ENCODE measurements at regions not wholly inside any gene's neighbourhood (a gene's known extent, or its start where the extent isn't known, plus 50 kb on each side); places are given as distances from the start of the nearest gene placed in this dataset.

- no peak for DNase-seq
Measured at GRCh38 chr6:146887447-146888077, 288.8 kb downstream of the ADGB start.

- DNase-seq: no peak
Measured at GRCh38 chr6:146889303-146889702, 290.5 kb downstream of the ADGB start.

GRCh38 chr6:146890172-146890571, 291.4 kb downstream of the ADGB start:
- no peak for DNase-seq

DNA sequence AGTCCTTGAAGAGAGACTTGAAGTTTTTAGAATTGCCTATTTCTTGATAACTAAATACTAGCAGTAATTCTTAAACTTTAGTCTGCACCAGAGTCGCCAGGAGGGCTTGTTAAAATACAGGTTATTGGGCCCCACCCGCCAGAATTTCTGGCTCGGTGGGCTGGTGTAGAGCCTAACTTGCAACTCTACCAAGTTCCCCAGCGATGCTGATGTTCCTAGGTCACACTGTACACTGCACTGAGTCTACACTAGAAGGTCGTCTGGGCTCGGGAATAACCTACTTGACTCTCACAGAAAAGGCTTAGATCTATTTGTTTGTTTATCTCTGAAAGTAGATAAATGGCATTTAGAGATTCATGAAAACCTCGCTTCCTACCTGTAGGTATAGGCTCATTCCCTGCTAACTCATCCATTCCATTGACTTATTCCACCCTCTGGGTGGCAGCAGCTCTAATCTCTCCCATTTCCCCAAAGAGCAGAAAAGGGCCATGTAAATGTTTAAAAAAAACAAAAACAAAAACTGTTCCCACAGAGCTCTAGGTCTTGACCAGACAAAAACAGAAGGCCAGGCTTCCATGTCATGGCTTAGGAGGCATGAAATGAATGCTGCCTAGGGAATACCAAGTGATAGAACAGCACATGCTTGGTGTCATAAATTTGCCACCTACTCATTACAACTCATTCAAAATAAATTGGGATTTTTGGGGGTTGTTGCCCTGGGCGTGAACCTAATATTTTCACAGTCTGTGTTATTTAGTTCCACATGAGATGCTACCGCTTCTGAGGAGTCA, 292.1 kb downstream of the ADGB start:
- DNase-seq: no peak

- DNase-seq: no peak
Measured at GRCh38 chr6:146891615-146892265, 293.0 kb downstream of the ADGB start.

- DNase-seq: no peak
Measured at GRCh38 chr6:146892283-146892612, 293.5 kb downstream of the ADGB start.

DNA sequence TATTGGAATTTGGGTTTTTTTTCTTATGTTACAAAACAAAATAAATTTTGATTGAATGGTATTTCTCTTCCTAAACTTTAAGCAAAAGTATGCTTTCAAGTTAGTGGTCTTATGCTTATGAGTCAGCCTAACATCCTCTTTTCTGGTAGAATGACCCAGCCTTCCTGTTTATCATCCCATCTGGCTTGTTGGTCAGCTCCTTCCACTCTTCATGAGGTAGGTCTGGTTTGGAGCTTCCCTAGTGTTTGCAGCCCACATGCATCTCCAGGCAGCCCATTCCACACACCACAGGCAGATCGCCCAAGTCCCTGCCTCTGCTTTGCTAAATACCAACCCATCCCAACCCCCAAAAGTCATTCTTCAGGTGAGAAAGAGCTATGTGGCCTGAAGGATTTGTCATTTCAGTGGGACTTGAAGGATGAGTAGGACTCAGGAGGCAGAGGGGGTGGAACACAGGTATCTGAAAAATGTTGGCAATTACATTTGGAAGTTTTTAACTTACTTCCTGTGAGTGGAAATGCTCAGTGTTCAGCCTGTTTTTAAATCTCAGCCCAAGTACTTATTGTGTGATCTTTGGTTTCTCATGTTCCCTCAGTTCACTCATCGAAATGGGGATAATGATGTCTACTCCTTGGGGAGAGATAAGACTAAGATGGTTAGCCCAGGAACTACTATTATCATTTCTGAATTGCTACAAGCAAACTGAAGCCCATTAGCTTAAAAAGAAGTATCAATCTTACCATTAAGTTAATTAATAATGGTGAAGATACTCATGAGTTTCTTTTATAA, 294.0 kb downstream of the ADGB start:
- DNase-seq: no peak

- DNase-seq: no peak
Measured at GRCh38 chr6:146893690-146894089, 294.9 kb downstream of the ADGB start.

DNA sequence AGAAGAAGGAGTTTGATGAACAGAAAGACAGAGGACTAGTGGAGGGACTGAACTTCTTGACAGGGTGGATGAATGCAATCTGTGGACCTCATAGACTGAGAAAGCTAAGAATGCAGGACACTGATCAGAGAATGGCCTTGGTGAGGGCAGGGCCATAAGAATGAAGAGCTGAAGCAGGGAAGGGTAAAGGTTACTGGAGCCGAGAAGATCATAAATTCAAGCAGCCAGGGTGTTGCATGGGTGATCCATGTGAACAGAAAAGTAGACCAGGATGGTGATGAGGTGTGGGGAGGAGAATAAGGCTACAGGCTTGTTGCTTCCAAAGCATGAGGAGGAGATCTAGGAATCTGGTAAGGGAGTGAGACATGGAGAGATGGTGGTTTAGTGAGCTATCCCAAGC, 295.9 kb downstream of the ADGB start:
- DNase-seq: no peak

DNA sequence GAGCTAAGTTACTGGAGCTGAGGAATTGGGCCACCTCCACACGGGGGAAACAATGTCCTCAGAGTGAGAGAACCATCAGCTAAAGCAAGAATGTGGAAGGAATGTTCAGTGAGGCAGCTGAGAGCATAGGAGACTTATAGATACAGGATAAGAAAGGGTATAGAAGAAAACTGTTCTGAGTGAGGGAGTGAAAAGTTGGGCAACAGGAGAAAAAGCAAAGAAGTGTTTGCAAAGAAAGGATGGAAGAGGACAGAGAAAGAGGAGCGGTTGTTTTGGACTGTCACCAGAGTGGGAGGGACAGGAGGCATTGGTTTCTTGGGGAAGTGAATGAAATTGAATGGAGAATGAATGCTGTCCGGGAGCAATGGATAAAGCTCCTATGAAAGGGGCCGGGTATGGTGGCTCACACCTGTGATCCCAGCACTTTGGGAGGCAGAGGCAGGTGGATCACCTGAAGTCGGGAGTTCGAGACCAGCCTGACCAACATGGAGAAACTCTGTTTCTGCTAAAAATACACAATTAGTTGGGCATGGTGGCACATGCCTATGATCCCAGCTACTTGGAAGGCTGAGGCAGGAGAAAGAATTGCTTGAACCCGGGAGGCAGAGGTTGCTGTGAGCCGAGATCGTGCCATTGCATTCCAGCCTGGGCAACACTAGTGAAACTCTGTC, 296.5 kb downstream of the ADGB start:
- no peak for DNase-seq

GRCh38 chr6:146895772-146896061, 296.9 kb downstream of the ADGB start:
- DNase-seq: no peak

GRCh38 chr6:146896062-146896813, 297.5 kb downstream of the ADGB start:
- DNase-seq: no peak

DNA sequence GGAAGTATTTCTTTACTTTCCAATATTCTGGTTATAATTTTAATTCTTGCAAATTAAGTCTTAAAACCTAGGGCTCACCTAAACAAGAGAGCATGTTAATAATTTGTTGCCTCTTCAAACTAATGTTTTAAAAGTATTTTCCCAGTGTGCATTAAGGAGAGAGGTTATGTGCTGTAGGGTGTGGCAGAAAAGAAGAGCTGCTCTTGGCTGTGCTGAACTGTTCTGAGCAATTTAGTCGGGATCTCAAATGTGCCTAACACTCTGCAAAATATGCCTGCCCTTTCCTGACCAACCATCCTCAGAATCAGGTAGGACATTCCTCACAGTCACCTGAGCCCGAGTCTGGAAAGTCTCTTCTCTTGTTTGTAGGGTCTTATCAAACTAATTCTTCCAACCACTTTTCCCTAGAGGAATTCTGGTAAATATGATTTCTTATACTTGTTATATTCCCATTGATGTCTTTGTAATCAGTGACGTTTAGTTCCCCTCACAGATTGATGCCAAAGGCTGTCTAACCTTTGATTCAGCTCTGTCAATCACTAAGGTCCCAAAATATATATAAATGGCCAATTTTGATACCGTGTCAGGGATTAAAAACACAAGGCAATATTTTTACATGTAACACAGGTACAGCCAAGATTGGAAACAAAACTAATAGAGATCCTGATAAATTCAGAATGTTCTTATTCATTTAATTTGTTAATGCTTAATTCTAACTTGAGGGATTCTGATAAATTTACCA, 298.4 kb downstream of the ADGB start:
- no peak for DNase-seq

GRCh38 chr6:146898069-146898887, 299.5 kb downstream of the ADGB start:
- DNase-seq: no peak

DNA sequence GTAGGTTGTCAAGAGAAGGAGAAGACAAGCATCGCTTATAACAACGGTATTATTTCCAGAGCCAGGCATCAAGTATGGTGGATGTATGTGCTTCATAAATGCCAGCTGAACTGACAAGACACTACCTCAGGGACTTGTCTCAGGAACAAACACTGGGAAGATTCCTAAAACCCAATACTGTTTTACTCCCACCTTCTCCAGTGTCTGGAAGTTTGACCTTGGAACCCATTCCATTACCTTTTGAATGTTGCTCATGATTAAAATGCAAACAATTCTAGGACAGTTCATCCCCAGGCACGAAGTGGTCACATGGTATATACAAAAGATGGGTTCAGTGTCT, 300.1 kb downstream of the ADGB start:
- DNase-seq: no peak

DNA sequence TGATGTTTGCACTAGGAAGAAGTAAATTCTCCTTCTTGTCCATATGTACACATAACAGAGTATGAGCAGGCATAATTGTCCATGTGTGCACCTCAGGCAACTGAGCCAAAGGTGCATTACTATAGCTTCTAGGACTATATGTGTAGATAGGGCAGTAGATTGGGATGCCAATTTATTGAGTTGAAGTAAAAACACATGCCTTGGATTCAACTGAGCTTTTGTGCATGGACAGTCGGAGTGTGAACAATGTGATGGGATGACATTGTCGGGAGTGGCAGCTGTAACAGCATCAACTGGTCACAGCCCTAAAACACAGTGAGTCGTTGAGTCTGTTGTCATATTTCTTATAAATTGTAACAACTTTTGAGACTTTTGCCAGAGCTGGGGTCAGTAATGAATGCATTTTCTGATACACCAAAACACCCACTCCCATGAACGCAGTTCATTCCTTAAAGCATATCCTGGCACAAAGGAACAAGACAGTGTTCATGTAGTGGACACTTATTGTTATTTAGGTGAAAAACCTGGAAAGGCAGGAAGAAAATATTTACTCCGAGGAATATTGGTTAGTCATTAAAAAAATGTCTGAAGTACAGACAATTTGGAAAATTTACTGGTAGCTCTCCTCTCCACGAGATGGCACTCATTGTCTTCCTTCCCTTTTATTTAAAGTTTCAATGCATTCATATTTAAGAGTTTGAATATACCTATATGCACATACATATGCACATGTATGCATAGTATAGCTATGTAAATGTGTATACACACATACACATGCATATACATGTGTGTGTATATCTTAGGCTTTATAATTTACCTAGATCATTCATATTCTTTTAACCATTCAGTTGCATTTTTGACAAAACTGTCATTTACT, 302.0 kb upstream of the STXBP5 start:
- DNase-seq: no peak

- no peak for DNase-seq
Measured at GRCh38 chr6:146902846-146903245, 301.4 kb upstream of the STXBP5 start.

DNA sequence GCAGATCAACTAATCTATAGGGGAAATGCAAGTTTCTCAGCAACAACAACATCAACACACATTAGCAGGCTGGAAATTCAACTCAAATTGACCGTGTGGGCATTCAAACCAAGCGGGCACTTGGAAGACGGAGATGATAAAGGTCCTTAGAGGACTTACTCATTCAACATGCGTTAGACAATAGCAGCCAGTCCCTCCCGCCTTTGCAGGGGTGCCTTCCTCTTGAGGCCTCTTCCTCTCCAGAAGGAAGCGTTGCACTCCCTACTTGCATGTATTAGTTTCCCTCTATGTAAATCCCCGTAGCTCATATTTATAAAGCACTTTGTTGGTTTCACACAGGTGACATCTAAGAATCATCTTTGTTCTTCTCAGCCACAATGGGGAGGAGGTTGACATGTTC, 300.8 kb upstream of the STXBP5 start:
- no peak for DNase-seq

DNA sequence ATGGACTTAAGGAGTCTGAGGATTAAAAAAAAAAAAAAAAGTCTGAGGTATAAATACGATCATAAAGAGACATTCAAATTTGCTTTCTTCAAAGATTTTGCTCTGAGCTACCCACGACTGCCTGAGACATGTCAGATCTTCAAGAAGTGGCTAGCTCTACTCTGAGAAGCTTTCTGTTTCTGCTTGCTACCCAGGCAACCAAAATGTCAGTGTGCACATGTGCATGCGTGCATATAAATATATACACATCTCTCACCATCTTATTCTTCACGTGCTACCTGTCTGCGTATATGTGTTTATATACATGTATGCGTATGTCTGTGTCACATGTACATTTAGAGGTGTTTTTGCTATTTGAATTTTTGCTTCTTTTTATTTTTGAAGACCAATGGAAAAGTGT, 299.6 kb upstream of the STXBP5 start:
- DNase-seq: no peak

- DNase-seq: no peak
Measured at GRCh38 chr6:146905181-146905704, 299.0 kb upstream of the STXBP5 start.

Data from NCI-H1048 (cell line).